ENCODE measurements at regions not wholly inside any gene's neighbourhood (a gene's known extent, or its start where the extent isn't known, plus 50 kb on each side); places are given as distances from the start of the nearest gene placed in this dataset.

- no peak for TF ChIP-seq CTCF (conservative IDR thresholded peaks at IDR 0.05; ENCODE audit: low read depth, low read length)
- no peak for TF ChIP-seq EZH2 (IDR thresholded peaks at IDR 0.05; ENCODE audit: borderline replicate concordance, low read depth, low read length, poor library complexity, severe bottlenecking)
Measured at GRCh38 chr4:101678180-101678579, 112.3 kb upstream of the BANK1 start.

Measured in A673 (cell line).